HS-27A (cell line): ENCODE measurements at regions not wholly inside any gene's neighbourhood (a gene's known extent, or its start where the extent isn't known, plus 50 kb on each side); places are given as distances from the start of the nearest gene placed in this dataset.

Experiments
- DNase-seq: peaks from one replicate; pipeline ENCODE4 v3.0.0-alpha.2; 2012; ENCODE audit warnings: low read depth, missing footprints

DNA sequence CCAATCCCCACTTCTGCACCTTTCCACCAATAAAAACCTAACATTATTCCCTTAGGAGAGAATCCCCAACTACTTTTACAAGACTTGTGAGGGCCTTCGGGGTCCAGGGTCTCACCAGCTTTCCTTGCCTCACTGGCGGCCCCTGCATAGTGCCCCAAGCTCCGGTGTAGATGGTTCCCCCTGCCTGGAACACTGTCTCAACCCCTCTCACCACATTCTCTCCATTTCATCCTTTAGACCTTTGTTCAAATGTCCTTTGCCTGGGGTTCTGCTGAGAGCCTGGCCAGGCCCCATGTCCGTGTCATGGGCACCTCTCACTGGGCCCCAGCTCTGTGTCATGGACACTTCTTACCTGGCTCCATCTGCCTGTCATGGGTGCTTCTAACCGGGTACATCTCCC lies 64.5 kb upstream of the SORCS3 start:
- no peak for DNase-seq

DNA sequence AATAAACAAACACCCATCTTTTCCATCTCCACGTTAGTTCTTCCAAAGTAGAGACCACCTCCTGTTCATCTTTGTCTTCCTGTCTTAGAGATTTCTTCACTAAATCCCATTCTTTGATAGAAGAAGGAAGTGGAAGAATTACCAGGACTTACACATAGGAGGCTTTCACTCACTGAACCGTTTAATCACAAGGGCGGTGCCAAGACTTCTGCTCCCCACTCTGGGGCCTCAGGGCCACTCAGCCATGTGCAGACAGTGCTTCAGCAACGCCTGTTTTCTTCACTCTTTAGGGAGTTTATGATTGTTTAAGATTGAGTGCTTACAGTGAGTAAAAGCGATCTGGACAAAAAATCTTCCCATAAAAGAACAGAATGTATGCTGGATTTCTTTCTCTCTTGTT lies 63.9 kb upstream of the SORCS3 start:
- no peak for DNase-seq

DNA sequence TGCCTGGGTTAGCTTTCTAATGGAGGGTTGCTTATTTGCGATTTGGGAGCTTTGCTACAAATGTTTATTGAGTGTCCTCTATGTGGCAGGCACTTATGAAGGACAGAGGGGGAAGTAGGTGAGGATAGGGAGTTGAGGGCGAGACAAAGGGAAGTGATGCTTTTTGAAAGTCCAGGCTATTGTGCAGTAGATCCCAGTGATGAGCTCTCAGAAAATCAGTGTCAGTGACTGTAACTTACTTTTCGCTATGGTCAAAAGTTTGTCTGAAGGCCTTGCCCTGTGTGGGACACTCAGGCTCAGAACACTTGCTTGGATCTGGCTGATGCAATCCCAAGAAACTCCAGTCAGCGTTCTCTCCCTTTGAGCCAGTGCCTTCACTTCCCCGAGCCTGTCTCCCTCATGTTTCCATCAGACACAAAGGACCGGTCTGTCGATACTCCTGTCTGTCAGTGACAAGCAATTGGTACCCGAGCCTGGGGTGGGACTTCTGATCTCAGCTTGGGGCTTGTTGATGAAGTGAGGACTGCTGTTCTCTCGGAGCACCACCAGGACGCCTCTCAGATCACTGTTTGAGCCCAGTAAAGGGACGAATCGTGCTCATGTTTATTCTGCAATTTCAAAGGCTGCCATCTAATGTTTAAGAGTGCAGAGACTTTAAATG lies 63.1 kb upstream of the SORCS3 start:
- no peak for DNase-seq

DNA sequence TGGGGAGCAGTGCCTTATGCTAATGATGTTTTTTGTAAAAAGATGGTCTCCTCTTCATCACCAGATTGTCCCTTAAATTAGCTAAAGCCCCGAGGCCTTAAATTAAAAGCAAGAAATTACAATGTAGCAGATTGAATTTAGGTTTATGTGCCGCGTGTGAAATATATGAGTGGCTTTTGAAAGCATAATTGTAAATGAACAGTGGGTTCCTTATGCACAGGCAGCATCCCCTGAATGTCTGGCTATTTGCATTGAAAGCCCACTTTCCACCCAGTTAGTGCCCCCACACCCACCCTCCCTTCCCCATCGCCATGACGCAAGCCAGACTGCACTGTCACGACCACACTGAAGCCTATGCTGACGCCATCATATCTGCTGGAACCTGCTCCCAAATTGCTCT lies 62.4 kb upstream of the SORCS3 start:
- DNase-seq, result no peak

DNA sequence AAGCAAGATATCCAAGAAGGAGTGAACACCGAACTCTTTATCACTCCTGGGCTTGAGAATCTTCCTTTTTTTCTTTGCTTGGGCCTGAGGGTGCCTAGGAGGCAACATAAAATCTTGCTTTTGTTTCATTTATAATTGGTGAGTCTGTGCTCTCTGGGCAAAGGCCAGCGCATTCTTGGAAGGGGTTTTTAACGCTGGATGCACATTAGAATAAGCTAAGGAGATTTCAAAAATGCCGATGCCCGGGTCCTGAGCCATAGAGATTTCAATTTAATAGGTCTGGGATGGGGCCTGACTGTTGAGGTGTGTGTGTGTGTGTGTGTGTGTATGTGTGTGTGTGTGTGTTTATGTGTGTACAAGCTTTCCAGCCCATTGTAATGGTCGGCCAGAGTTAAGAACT lies 62.0 kb upstream of the SORCS3 start:
- DNase-seq, result no peak

DNA sequence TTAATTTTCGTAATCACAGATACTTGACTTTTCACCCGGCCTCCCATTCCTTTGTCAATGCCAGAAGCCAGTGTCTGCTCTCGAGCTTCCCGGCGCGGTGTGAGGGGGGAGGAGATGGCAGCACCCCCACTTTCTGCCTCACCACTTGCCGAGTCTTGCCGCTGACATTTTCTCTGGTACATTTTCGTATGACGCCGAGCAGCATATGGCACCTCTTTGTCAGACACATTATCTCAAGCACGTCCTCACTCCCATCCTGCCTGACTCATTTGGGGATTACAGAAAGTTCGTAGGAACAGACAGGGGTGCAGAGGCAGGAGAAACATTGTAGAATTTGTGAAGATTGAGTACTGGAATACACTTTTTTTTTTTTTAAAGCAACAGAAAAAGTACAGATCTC lies 60.8 kb upstream of the SORCS3 start:
- no peak for DNase-seq

DNA sequence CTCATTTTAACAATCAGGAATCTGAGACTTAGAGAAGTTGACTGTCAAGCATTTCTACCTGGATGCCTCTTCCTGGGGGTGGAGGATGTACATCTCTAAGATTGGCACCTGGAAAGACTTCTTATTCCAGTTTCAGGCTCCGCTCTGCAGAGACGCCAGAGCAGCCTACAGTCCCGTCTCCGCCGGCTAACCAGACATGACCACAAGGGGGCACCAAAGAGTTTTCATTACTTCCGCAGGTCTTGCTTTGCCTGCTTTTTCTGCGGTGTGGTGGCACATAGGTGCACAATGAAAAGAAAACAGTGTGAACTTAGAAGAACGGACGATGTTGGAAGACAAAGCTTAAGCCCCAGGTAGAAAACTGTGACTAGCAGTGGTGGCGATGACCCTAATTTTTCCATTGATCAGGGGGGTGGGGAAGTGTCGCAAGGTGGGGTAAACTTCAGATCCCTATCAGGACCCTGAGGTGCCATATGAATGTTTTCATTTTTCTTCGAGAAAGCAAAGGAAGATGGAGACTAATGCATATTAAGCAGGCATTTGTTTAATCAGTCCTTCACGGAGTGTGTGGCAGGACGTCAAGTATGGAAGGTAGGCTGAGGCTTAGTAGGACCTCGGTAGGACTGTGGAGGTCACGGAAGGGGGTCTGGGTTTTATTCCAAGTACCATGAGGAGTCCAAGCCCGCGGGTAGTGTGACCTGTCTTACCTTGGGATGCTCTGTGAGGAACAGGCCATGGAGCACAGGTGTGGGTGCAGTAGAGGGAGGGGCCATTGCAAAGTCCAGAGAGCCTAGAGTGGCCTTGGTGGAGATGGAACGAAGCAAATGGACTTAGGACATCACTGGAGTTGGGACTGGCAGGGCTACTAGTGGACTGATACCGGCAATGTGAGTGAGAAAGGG lies 60.1 kb upstream of the SORCS3 start:
- DNase-seq, result peak; percentile 14

DNA sequence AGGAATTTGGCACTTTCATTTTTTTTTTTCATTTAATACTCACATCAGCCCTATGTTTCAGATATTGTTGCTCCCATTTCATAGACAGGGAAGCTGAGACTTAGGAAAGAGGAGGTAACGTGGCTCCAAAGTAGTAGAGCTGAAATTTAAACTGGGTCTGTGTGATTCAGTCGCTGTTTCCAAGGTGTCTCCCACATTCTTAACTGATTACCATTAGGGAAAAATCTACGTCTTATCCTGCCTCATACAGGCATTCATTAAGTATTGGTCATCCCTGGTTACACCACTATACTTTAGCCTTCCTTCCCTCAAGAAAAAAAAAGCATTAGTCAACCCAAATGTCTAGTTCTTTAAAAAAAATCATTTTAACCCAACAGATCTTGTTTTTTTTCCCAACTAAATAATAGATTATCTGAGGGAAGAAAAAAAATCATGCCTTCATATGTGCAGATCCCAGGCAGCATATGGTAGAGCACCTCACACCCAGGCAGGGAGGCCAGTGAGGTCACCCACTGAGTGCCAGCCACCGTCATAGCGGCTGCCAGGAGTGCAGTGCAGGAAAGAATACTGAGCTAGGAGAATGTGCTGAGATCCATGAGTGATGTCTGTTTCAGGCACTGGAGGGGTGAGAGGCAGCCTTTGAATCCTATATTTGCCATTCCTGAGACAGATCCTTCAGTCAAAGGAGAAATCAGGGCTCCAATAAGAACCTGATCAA lies 59.0 kb upstream of the SORCS3 start:
- DNase-seq, result peak; percentile 49

DNA sequence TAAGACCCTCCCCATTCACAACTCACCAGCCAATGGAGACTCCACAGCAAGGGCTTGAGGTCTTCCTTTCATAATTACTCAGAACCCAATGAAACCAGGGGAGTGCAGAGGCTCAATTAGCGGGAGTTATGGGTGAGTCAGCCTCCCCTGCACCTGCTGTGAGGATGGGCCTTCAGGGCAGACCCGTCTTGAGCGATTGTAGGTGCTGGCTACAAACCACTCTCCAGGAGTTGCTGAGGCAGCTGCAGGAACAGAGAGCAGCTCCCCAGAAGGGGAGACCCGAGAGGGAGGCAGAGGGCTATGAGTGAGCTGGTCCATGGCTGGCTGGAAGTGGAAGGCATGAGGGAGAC lies 58.5 kb upstream of the SORCS3 start:
- DNase-seq, result no peak

DNA sequence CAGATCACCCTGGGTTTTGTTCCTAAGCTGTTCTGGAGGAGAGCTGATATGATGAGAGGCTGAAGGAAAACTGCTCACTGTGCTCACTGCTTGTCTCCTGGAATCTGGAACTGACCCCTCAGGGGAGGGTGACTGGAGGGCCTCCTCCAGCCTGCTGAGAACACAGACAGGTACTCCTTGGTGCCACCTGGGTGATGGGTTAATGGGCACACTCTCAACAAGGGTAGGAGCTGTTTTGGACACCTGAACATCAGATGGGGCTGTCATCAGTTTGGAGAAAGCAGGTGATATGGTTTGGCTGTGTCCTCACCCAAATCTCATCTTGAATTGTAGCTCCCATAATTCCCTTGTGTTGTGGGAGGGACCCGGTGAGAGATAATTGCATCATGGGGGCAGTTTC lies 58.1 kb upstream of the SORCS3 start:
- DNase-seq, result no peak

DNA sequence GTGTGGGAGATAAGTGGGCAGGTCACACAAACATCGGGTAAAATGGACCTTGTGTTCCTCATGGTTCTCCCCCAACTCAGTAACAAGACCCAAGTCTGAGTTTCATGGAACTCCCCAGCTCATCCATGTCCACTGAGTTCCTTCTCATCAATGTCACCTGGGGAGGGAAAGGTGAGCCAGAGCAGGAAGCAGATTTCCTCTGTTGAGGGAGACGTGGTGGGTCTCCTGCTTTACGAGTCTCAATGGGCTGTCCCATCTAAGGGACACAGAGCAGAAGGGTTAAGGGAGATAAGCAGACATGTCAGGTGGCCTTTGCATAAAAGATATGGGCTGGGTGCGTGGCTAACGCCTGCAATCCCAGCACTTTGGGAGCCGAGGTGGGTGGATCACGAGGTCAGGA lies 56.5 kb upstream of the SORCS3 start:
- no peak for DNase-seq

DNA sequence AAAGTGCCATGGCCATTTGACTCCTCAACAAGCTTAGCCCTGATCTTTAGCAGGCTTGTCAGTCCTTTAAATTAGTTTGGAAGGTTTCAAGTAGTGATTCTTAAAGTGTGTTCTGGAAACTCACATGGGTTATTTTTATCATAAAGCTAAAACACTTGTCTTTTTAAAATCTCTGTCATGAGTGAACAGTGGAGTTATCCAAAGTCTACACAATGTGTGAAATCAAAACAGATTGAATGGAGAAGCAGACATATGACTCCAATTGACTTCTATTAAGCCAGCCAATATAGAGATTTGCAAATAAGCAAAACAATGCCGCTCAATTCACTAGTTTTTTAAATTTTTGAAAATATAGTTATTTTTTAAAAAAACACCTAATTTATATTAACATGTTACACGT lies 53.3 kb upstream of the SORCS3 start:
- no peak for DNase-seq

DNA sequence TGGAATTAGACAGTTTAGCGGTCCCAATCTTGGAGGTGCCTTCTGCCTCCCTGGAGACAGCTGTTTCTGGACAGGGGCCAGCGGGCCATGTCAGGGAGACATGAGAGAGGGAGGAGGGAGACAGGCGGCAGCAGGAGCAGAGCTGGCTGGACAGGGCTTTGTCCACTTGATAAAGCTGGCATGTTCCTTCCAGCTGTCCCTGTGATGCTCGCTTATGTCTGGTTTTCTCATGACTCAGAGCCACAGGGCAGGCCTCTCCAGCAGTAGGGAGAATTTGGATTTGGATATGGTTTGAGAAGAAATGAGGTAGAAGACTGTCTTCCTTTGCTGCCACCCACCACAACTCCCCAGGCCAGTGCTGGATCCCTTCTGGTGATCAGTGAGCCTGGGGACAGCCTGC lies 51.7 kb upstream of the SORCS3 start:
- no peak for DNase-seq

DNA sequence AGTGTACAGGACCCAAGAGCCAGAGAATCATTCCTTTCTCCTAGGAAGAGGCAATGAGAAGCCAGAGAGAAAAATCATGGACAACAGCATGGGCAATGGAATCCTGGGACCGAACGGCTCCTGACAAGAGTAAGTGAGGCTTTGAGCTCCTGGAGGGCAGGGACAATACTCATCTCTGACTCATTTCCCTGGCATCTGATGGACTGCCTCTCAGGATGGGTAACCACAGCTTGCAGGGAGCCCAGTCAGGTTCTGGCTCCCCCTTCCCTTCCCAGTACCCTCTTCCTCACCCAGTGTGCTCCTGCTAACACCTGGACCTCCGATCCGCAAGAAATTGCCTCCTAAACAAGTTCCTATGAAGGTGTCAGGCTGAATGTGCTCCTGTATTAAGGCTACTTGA lies 51.2 kb upstream of the SORCS3 start:
- peak; percentile 54 for DNase-seq
